Type B pancreatic cell (in vitro differentiated cells): ENCODE measurements at regions not wholly inside any gene's neighbourhood (a gene's known extent, or its start where the extent isn't known, plus 50 kb on each side); places are given as distances from the start of the nearest gene placed in this dataset.
A peak's percentile ranks its signal among the peaks of the same experiment; 100 is the strongest.

Source experiments
- DNase-seq: peaks from one replicate; pipeline ENCODE4 v3.0.0; 2021; ENCODE audit warnings: mixed read lengths; ENCODE audit not compliant: unreplicated experiment; ENCODE audit errors: extremely low spot score
- H3K27ac Mint-ChIP-seq: 2 replicates; pipeline ENCODE4 v1.8.0; 2021; ENCODE audit warnings: mild to moderate bottlenecking, mixed read lengths
- H3K27me3 Mint-ChIP-seq: 2 replicates; pipeline ENCODE4 v1.8.0; 2021; ENCODE audit warnings: mixed read lengths
- H3K36me3 Mint-ChIP-seq: 2 replicates; pipeline ENCODE4 v1.8.0; 2021; ENCODE audit warnings: mixed read lengths
- H3K4me1 Mint-ChIP-seq: one replicate; pipeline ENCODE4 v1.8.0; 2021; ENCODE audit warnings: mixed read lengths; ENCODE audit not compliant: unreplicated experiment
- H3K4me3 Mint-ChIP-seq: 2 replicates; pipeline ENCODE4 v1.8.0; 2021; ENCODE audit warnings: mild to moderate bottlenecking, mixed read lengths
- H3K9me3 Mint-ChIP-seq: 2 replicates; pipeline ENCODE4 v1.8.0; 2021; ENCODE audit warnings: mixed read lengths
- CTCF ChIP-seq: fragments of 200-600 bp; sonication (generic); conservative IDR thresholded peaks from 2 replicates; pipeline ENCODE4 v1.5.0; 2021; ENCODE audit warnings: antibody characterized with exemption, mild to moderate bottlenecking

- Mint-ChIP-seq H3K9me3 (peaks cover 5% of the 10 kb centered on the region), H3K4me3 (no peak overlapping the region), H3K27ac (no peak overlapping the region), H3K4me1 (peaks cover 7% of the 10 kb centered on the region), H3K36me3 (no peaks in the 10 kb centered on the region), H3K27me3 (no peaks in the 10 kb centered on the region)
- no peak for TF ChIP-seq CTCF
- no peak for DNase-seq
Measured at GRCh38 chr13:74767050-74767449, 632.8 kb upstream of the KLF12 start.

DNA sequence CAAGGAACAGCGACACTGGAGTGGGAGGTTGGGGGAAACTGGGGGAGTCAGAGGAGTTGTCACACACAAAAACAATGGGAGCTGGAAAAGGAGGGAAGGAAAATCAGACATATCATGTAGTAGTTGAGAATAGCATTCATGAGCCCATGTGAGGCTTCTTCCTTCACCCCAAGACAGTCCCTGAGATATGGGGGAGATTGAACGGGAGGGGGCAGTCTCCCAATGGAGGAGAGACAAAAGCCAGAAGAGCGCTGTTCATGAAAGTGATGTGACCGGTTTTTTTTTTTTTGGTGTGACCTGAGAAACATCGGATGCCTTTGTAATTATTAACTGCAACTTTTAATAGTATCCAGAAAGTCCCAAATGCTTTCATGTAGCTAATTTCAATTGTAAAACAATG is 631.8 kb upstream of the KLF12 start:
- no peak for DNase-seq
- no peak for TF ChIP-seq CTCF
- Mint-ChIP-seq H3K4me1 (peaks cover 16% of the 10 kb centered on the region), H3K27me3 (no peaks in the 10 kb centered on the region), H3K9me3 (peaks cover 5% of the 10 kb centered on the region), H3K4me3 (no peak overlapping the region), H3K36me3 (no peaks in the 10 kb centered on the region), H3K27ac (no peak overlapping the region)

DNA sequence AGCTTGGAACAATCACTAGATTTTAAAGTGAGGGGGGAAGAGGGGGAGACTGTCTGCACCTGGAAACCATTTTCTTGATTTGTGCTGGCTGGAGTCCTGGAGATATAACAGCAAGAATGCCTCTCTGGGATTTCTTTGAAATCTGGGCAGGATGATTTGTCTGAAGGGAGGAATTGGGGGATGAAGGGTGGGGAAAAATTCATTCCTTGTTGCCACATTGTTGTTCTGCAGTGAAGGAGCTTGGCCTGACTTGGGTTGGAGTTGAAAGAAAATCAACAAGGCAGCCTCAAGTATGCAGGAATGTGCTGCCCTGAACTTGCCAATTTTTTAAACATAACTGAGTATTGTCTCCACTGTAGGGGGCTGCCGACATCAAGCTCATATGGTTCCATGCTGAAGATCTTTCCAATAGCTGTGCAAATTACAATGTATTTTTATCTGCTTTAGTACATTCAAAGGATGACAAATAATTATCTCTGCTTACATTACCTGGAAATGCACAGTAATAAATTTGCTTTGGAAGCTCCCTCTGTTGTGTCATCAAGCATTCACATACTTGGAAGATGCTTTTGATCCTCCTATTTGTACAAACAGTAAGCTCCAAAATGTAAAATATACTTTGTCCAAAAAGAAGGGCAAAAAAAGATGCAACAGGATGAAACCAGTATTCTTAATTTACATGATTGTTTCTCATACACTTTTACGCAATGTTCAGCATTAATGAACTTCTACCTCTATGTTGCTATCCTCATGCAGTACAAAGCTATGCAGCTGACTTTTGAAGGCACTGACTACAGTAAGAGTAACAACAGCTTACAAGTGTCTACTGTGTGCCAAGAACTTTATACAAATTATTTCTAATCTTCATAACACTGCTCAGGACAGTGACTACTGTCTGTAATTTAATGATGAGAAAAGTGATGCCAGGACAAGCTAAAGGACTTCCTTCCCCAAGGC is 627.9 kb upstream of the KLF12 start:
- Mint-ChIP-seq H3K4me1 (peaks cover 16% of the 10 kb centered on the region), H3K27ac (peak overlapping the region; percentile 13), H3K36me3 (no peaks in the 10 kb centered on the region), H3K4me3 (peak overlapping the region; percentile 54), H3K9me3 (peaks cover 18% of the 10 kb centered on the region), H3K27me3 (no peaks in the 10 kb centered on the region)
- DNase-seq: no peak
- TF ChIP-seq CTCF: no peak

DNA sequence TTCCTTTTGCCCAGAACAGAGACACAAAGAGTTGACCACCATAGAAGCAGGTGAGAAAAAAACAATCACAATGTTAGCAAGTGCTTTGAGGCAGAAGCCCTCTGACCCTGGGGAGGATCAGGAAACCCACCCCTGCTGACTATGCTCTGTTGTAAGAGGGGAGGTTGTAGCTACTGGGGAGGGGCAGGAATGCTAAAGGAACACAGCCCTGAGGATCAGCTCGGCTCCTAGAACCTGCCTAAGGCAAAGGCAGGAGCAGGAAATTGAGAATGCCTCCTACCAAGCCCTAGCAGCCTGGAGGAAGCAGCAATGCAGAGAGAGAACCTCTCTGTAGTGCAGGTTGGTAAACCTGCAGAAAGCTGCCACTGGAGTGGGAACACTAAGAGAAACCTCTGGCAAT is 624.0 kb upstream of the KLF12 start:
- Mint-ChIP-seq H3K4me3 (no peak overlapping the region), H3K27ac (no peak overlapping the region), H3K36me3 (no peaks in the 10 kb centered on the region), H3K9me3 (peaks cover 18% of the 10 kb centered on the region), H3K27me3 (no peaks in the 10 kb centered on the region), H3K4me1 (peaks cover 16% of the 10 kb centered on the region)
- TF ChIP-seq CTCF: no peak
- no peak for DNase-seq

DNA sequence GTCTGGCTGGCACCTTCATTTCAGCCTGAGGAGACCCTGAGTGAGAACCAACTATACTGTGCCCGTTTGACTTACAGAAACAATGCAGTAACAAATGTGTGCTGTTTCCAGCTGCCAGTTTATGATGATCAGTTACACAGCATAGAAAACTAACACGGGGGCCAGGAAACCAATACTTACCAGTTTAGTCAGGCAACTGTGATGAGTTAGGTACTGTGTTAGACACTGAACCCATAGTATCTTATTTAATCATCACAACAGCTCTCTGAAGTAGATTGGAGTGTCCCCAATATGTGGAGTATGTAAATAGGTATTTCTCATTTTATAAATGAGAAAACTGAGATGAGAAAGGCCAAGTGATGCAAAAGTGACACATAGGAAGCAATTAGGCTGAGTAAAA is 620.9 kb upstream of the KLF12 start:
- no peaks in the 10 kb centered on the region for H3K27me3 Mint-ChIP-seq
- H3K27ac Mint-ChIP-seq: no peak overlapping the region
- H3K4me1 Mint-ChIP-seq: no peaks in the 10 kb centered on the region
- H3K36me3 Mint-ChIP-seq: no peaks in the 10 kb centered on the region
- peaks cover 11% of the 10 kb centered on the region for H3K9me3 Mint-ChIP-seq
- no peak for TF ChIP-seq CTCF
- no peak overlapping the region for H3K4me3 Mint-ChIP-seq
- DNase-seq: no peak
